H1 (cell line): ENCODE measurements at regions not wholly inside any gene's neighbourhood (a gene's known extent, or its start where the extent isn't known, plus 50 kb on each side); places are given as distances from the start of the nearest gene placed in this dataset.

ENCODE experiments used
- CTCF ChIA-PET: fragments of 300-600 bp; sonication (Branson Sonifier 250); formaldehyde crosslinking; loops from one replicate; lab custom pipeline; 2021; ENCODE audit not compliant: partially characterized antibody; lab: Charles Lee
- POLR2A ChIA-PET: fragments of 300-600 bp; sonication (Branson Sonifier 250); formaldehyde crosslinking; loops from one replicate; lab custom pipeline; 2021; ENCODE audit warnings: inconsistent platforms; ENCODE audit not compliant: partially characterized antibody; lab: Charles Lee
- DNase-seq, 2 experiments: peaks; one replicate each; pipeline versions ENCODE4 v3.0.0 to v3.0.0-alpha.2; 2010 to 2022; ENCODE audit warnings: low spot score in 2 of 2, low read depth in 1 of 2, mixed read lengths in 1 of 2
- FAIRE-seq: peaks from 2 replicates; lab custom pipeline; 2011; peaks lifted over from hg19 to GRCh38; lab: Jason Lieb, UNC
- H2AFZ ChIP-seq: 2 replicates; pipeline ENCODE4 v1.8.1; 2012; ENCODE audit warnings: low read length, inconsistent platforms
- H2AK5ac ChIP-seq: 2 replicates; pipeline ENCODE4 v1.6.1; 2013; ENCODE audit warnings: low read depth, low read length
- H2BK120ac ChIP-seq: replicated peaks from 2 replicates; pipeline ENCODE3; 2013; ENCODE audit warnings: low read depth, low read length, inconsistent platforms
- H2BK12ac ChIP-seq: 2 replicates; pipeline ENCODE4 v1.6.1; 2013; ENCODE audit warnings: low read depth, low read length
- H2BK15ac ChIP-seq: 2 replicates; pipeline ENCODE4 v1.6.1; 2013; ENCODE audit warnings: low read length
- H2BK20ac ChIP-seq: 2 replicates; pipeline ENCODE4 v1.6.1; 2013; ENCODE audit warnings: low read length
- H2BK5ac ChIP-seq: 2 replicates; pipeline ENCODE4 v1.6.1; 2013; ENCODE audit warnings: low read depth, low read length
- H3K14ac ChIP-seq: 2 replicates; pipeline ENCODE4 v1.6.1; 2013; ENCODE audit warnings: inconsistent platforms; ENCODE audit not compliant: insufficient read length
- H3K18ac ChIP-seq: 2 replicates; pipeline ENCODE4 v1.6.1; 2013; ENCODE audit warnings: low read length; ENCODE audit errors: extremely low read depth
- H3K23ac ChIP-seq: 2 replicates; pipeline ENCODE4 v1.6.1; 2013; ENCODE audit warnings: inconsistent platforms; ENCODE audit not compliant: insufficient read length
- H3K23me2 ChIP-seq: 2 replicates; pipeline ENCODE4 v1.6.1; 2013; ENCODE audit warnings: low read depth, low read length
- H3K27ac ChIP-seq: 2 replicates; pipeline ENCODE4 v1.6.1; 2011; ENCODE audit warnings: low read depth, low read length, inconsistent platforms
- H3K27me3 ChIP-seq, 4 experiments: replicated peaks in 1 of 4; 1 replicate in 1 of 4; 2 replicates in 3 of 4; pipeline versions ENCODE4 v1.6.1 to v1.8.1; 2011 to 2013; ENCODE audit warnings: low read length in 3 of 4, mild to moderate bottlenecking in 3 of 4, inconsistent platforms in 2 of 4, mixed read lengths in 2 of 4, moderate library complexity in 1 of 4; ENCODE audit not compliant: control insufficient read depth in 3 of 4, insufficient read depth in 3 of 4; ENCODE audit errors: extremely low read depth in 1 of 4
- H3K36me3 ChIP-seq, 4 experiments: 2 replicates each; pipeline versions ENCODE4 v1.6.1 to v1.8.1; 2011 to 2013; ENCODE audit warnings: mild to moderate bottlenecking in 4 of 4, low read length in 3 of 4, moderate library complexity in 2 of 4, control low read depth in 1 of 4, inconsistent platforms in 1 of 4; ENCODE audit not compliant: insufficient read depth in 4 of 4, control insufficient read depth in 2 of 4
- H3K4ac ChIP-seq: replicated peaks from 2 replicates; pipeline ENCODE3; 2013; ENCODE audit warnings: low read length, low read depth, mixed read lengths, inconsistent platforms; ENCODE audit not compliant: insufficient read length
- H3K4me1 ChIP-seq, 4 experiments: replicated peaks in 1 of 4; 1 replicate in 1 of 4; 2 replicates in 3 of 4; pipeline versions ENCODE4 v1.6.1 to v1.8.1; 2011 to 2013; ENCODE audit warnings: low read length in 3 of 4, inconsistent platforms in 2 of 4, mixed read lengths in 1 of 4; ENCODE audit not compliant: insufficient read depth in 4 of 4, control insufficient read depth in 3 of 4
- H3K4me2 ChIP-seq, 2 experiments: 2 replicates each; pipeline versions ENCODE4 v1.6.1 to v1.8.1; 2011 to 2013; ENCODE audit warnings: low read depth in 2 of 2, low read length in 2 of 2, control low read depth in 1 of 2, inconsistent platforms in 1 of 2, mild to moderate bottlenecking in 1 of 2; ENCODE audit not compliant: insufficient read depth in 1 of 2
- H3K4me3 ChIP-seq, 4 experiments: fragments of 200-600, 300-600 bp in 1 of 4; sonication (generic), shearing (Covaris generic), sonication (Bioruptor Twin) in 1 of 4; 2 replicates each; pipeline versions ENCODE4 v1.5.1 to v1.8.1; 2011 to 2016; ENCODE audit warnings: low read length in 4 of 4, low read depth in 3 of 4, control low read depth in 2 of 4, inconsistent platforms in 2 of 4, mild to moderate bottlenecking in 2 of 4, mixed read lengths in 1 of 4, moderate library complexity in 1 of 4; ENCODE audit not compliant: insufficient read depth in 2 of 4; ENCODE audit errors: extremely low read depth in 1 of 4
- H3K56ac ChIP-seq: replicated peaks from 2 replicates; pipeline ENCODE3; 2013; ENCODE audit warnings: low read depth, mild to moderate bottlenecking, mixed read lengths, low read length, inconsistent platforms; ENCODE audit not compliant: insufficient read length
- H3K79me1 ChIP-seq: 2 replicates; pipeline ENCODE4 v1.6.1; 2013; ENCODE audit warnings: low read depth, low read length, control low read depth
- H3K79me2 ChIP-seq, 2 experiments: 2 replicates each; pipeline versions ENCODE4 v1.6.1 to v1.8.1; 2012 to 2013; ENCODE audit warnings: low read length in 2 of 2, mild to moderate bottlenecking in 2 of 2, inconsistent platforms in 1 of 2; ENCODE audit not compliant: insufficient read depth in 2 of 2, control insufficient read depth in 1 of 2
- H3K9ac ChIP-seq, 4 experiments: replicated peaks in 1 of 4; 1 replicate in 1 of 4; 2 replicates in 3 of 4; pipeline versions ENCODE4 v1.6.1 to v1.8.1; 2011 to 2013; ENCODE audit warnings: low read depth in 3 of 4, low read length in 3 of 4, control low read depth in 2 of 4, mild to moderate bottlenecking in 2 of 4, moderate library complexity in 2 of 4, inconsistent platforms in 1 of 4; ENCODE audit errors: extremely low read depth in 1 of 4
- H3K9me3 ChIP-seq, 2 experiments: 2 replicates each; pipeline versions ENCODE4 v1.6.1 to v1.8.1; 2012 to 2013; ENCODE audit warnings: mild to moderate bottlenecking in 2 of 2, moderate library complexity in 2 of 2, control low read depth in 1 of 2, inconsistent platforms in 1 of 2, low read depth in 1 of 2, low read length in 1 of 2, mixed read lengths in 1 of 2; ENCODE audit not compliant: insufficient read depth in 2 of 2
- H4K20me1 ChIP-seq, 2 experiments: replicated peaks in 1 of 2; 2 replicates each; pipeline versions ENCODE3 to v1.8.1; 2011 to 2013; ENCODE audit warnings: inconsistent platforms in 2 of 2, low read length in 2 of 2, mild to moderate bottlenecking in 1 of 2; ENCODE audit not compliant: insufficient read depth in 2 of 2, control insufficient read depth in 1 of 2
- H4K5ac ChIP-seq: 2 replicates; pipeline ENCODE4 v1.6.1; 2013; ENCODE audit warnings: low read length, low read depth, mixed read lengths, inconsistent platforms; ENCODE audit not compliant: insufficient read length
- H4K8ac ChIP-seq: 2 replicates; pipeline ENCODE4 v1.8.0; 2013; ENCODE audit warnings: mild to moderate bottlenecking, moderate library complexity, low read length, inconsistent platforms; ENCODE audit not compliant: insufficient read depth; ENCODE audit errors: extremely low read depth
- H4K91ac ChIP-seq: replicated peaks from 2 replicates; pipeline ENCODE3; 2013; ENCODE audit warnings: low read length, mixed read lengths, inconsistent platforms; ENCODE audit not compliant: insufficient read length
- ASH2L ChIP-seq: fragments of 200-600, 300-600 bp; sonication (generic); IDR thresholded peaks from one replicate; pipeline ENCODE4 v1.7.1; 2017; ENCODE audit warnings: low read length
- ATF2 ChIP-seq: IDR thresholded peaks from 2 replicates; pipeline ENCODE4 v1.6.1; 2012; ENCODE audit warnings: low read length, inconsistent platforms
- CEBPB ChIP-seq: IDR thresholded peaks from 2 replicates; pipeline ENCODE4 v1.6.1; 2012; ENCODE audit warnings: low read depth, low read length
- CHD1 ChIP-seq: IDR thresholded peaks from 2 replicates; pipeline ENCODE4 v1.6.1; 2012; ENCODE audit warnings: low read depth, low read length, improper control_type of control experiment
- CTBP2 ChIP-seq: IDR thresholded peaks from 2 replicates; pipeline ENCODE4 v1.7.0; 2011; ENCODE audit warnings: borderline replicate concordance, mild to moderate bottlenecking, moderate library complexity, mixed read lengths, low read length; ENCODE audit not compliant: insufficient read depth, insufficient read length
- FOSL1 ChIP-seq: IDR thresholded peaks from 2 replicates; pipeline ENCODE4 v1.6.1; 2011; ENCODE audit warnings: mild to moderate bottlenecking, low read depth, low read length, moderate library complexity; ENCODE audit not compliant: insufficient read depth
- HDAC6 ChIP-seq: IDR thresholded peaks from one replicate; pipeline ENCODE4 v1.7.1; 2012; ENCODE audit warnings: low read depth, mild to moderate bottlenecking, inconsistent platforms, low read length, moderate library complexity
- MAX ChIP-seq: IDR thresholded peaks from 2 replicates; pipeline ENCODE4 v1.6.1; 2012; ENCODE audit warnings: inconsistent platforms
- SP1 ChIP-seq: IDR thresholded peaks from 2 replicates; pipeline ENCODE4 v1.6.1; 2011; ENCODE audit warnings: low read depth, low read length
- SP4 ChIP-seq: IDR thresholded peaks from 2 replicates; pipeline ENCODE4 v1.6.1; 2012; ENCODE audit warnings: low read length, inconsistent platforms
- TAF7 ChIP-seq: optimal IDR thresholded peaks from 2 replicates; pipeline ENCODE3; 2011; ENCODE audit warnings: low read depth, mild to moderate bottlenecking, inconsistent platforms, low read length, moderate library complexity, borderline replicate concordance
- TBP ChIP-seq: IDR thresholded peaks from 2 replicates; pipeline ENCODE4 v1.6.1; 2011; ENCODE audit warnings: low read depth, low read length, improper control_type of control experiment
- YY1 ChIP-seq: IDR thresholded peaks from 2 replicates; pipeline ENCODE4 v1.6.1; 2011; ENCODE audit warnings: low read depth, mild to moderate bottlenecking, low read length
- WGBS, 2 experiments: shearing (Covaris generic) in 1 of 2; methylation state at CpG; one replicate each; pipeline versions ENCODE4 v1.1.6 to v1.1.7; 2013 to 2015; ENCODE audit warnings: low lambda C conversion rate in 2 of 2, mixed read lengths in 2 of 2, inconsistent platforms in 1 of 2, low coverage in 1 of 2, missing lambda C conversion rate in 1 of 2; ENCODE audit not compliant: insufficient replicate concordance in 2 of 2, insufficient coverage in 1 of 2, insufficient read length in 1 of 2; ENCODE audit errors: extremely low coverage in 1 of 2, missing lambda C conversion rate in 1 of 2; 5-methylcytosine and 5-hydroxymethylcytosine counted together

GRCh38 chr4:123466080-123466785 lies 69.6 kb downstream of the SPRY1 start:
- Histone ChIP-seq H3K79me2 (no peaks in the 10 kb centered on the region), H3K79me1 (no peaks in the 10 kb centered on the region), H3K4ac (no peak overlapping the region), H4K91ac (no peak overlapping the region), H2AFZ (no peak overlapping the region; the same call in 1 of the 2 replicates), H3K4me3 (no peak overlapping the region), H3K14ac (no peak overlapping the region), H2BK120ac (no peak overlapping the region), H2BK15ac (no peak overlapping the region), H3K23ac (no peak overlapping the region), H3K23me2 (no peaks in the 10 kb centered on the region), H4K8ac (no peak overlapping the region), H3K18ac (no peak overlapping the region), H2BK12ac (no peak overlapping the region), H3K9me3 (no peaks in the 10 kb centered on the region), H3K9ac (no peak overlapping the region), H3K4me1 (no peaks in the 10 kb centered on the region), H2BK20ac (no peak overlapping the region), H3K27me3 (no peaks in the 10 kb centered on the region), H3K4me2 (no peak overlapping the region), H4K20me1 (no peaks in the 10 kb centered on the region), H4K5ac (no peak overlapping the region), H3K56ac (no peak overlapping the region), H2AK5ac (no peak overlapping the region), H2BK5ac (no peak overlapping the region), H3K27ac (no peak overlapping the region), H3K36me3 (no peaks in the 10 kb centered on the region)
- CTCF ChIA-PET: interaction anchor here (1.5 kb wide), 1 partner anchor 76 kb away, joined by 4 read pairs; no protein-coding TSS in a partner anchor
- no peak for FAIRE-seq
- no peak for DNase-seq
- POLR2A ChIA-PET: no interaction called here
- WGBS, 2 experiments: 77% methylated on average over 3 of the region's 3 CpGs; no CpG with 5 or more reads in 1 of the 2 experiments
- no peak for TF ChIP-seq YY1
- TF ChIP-seq MAX: no peak
- TF ChIP-seq TBP: no peak
- no peak for TF ChIP-seq ATF2
- TF ChIP-seq SP4: no peak
- TF ChIP-seq ASH2L: no peak
- TF ChIP-seq CTBP2: no peak
- no peak for TF ChIP-seq FOSL1
- no peak for TF ChIP-seq HDAC6
- no peak for TF ChIP-seq SP1
- no peak for TF ChIP-seq CHD1
- TF ChIP-seq CEBPB: no peak
- TF ChIP-seq TAF7: no peak
